MCF 10A (cell line): ENCODE measurements at regions not wholly inside any gene's neighbourhood (a gene's known extent, or its start where the extent isn't known, plus 50 kb on each side); places are given as distances from the start of the nearest gene placed in this dataset.

Experiments
- BruUV-seq: library from RNA; stranded (reverse); fragments of 400-500 nt; replicated peaks from 2 replicates; lab custom pipeline; 2021; lab: Mats Ljungman, UMichigan
- CTCF ChIA-PET: fragments of 300-600 bp; sonication (Branson Sonifier 250); formaldehyde crosslinking; extraction: SDS; loops from one replicate; lab custom pipeline; 2021; ENCODE audit warnings: antibody characterized with exemption, inconsistent platforms; lab: Yijun Ruan, JAX
- POLR2A ChIA-PET: fragments of 300-600, 350-650 bp; sonication (Branson Sonifier 250); formaldehyde crosslinking; extraction: SDS; loops from one replicate; lab custom pipeline; 2020; ENCODE audit warnings: antibody characterized with exemption, inconsistent platforms; lab: Yijun Ruan, JAX
- DNase-seq: peaks from one replicate; pipeline ENCODE4 v3.0.0-alpha.2; 2018; ENCODE audit not compliant: unreplicated experiment
- H3K27ac Mint-ChIP-seq: one replicate; pipeline ENCODE4 v1.8.0; 2022; ENCODE audit warnings: mild to moderate bottlenecking, low read depth, mixed read lengths; ENCODE audit not compliant: unreplicated experiment
- H3K27me3 Mint-ChIP-seq: one replicate; pipeline ENCODE4 v1.8.0; 2022; ENCODE audit warnings: mixed read lengths; ENCODE audit not compliant: insufficient read depth, unreplicated experiment
- H3K36me3 Mint-ChIP-seq: one replicate; pipeline ENCODE4 v1.8.0; 2022; ENCODE audit warnings: mild to moderate bottlenecking, moderate library complexity, mixed read lengths; ENCODE audit not compliant: insufficient read depth, unreplicated experiment
- H3K4me1 Mint-ChIP-seq: one replicate; pipeline ENCODE4 v1.8.0; 2022; ENCODE audit warnings: mixed read lengths; ENCODE audit not compliant: insufficient read depth, unreplicated experiment
- H3K4me3 Mint-ChIP-seq: one replicate; pipeline ENCODE4 v1.8.0; 2022; ENCODE audit warnings: mild to moderate bottlenecking, moderate library complexity, mixed read lengths; ENCODE audit not compliant: unreplicated experiment
- H3K9me3 Mint-ChIP-seq: one replicate; pipeline ENCODE4 v1.8.0; 2022; ENCODE audit warnings: mixed read lengths; ENCODE audit not compliant: unreplicated experiment
- intact Hi-C: fragments of 100-400 bp; cut with micrococcal nuclease; formaldehyde crosslinking; loops from 2 replicates; pipeline ENCODE4 v1.14.1; 2022
- TF ChIP-seq, protein P1 (sequence below): fragments of 200-600 bp; IDR thresholded peaks from one replicate; pipeline ENCODE4 v1.8.0; 2022; ENCODE audit warnings: antibody characterized with exemption, mild to moderate bottlenecking; ENCODE audit not compliant: unreplicated experiment

- POLR2A ChIA-PET, result interaction anchor here (0.6 kb wide), 1 partner anchor 78 kb away, joined by 3 read pairs; no protein-coding TSS in a partner anchor
- peaks cover 7% of the 10 kb centered on the region for H3K36me3 Mint-ChIP-seq
- H3K4me3 Mint-ChIP-seq, result no peak overlapping the region
- no TSS peak for BruUV-seq
- TF ChIP-seq, protein P1, sequence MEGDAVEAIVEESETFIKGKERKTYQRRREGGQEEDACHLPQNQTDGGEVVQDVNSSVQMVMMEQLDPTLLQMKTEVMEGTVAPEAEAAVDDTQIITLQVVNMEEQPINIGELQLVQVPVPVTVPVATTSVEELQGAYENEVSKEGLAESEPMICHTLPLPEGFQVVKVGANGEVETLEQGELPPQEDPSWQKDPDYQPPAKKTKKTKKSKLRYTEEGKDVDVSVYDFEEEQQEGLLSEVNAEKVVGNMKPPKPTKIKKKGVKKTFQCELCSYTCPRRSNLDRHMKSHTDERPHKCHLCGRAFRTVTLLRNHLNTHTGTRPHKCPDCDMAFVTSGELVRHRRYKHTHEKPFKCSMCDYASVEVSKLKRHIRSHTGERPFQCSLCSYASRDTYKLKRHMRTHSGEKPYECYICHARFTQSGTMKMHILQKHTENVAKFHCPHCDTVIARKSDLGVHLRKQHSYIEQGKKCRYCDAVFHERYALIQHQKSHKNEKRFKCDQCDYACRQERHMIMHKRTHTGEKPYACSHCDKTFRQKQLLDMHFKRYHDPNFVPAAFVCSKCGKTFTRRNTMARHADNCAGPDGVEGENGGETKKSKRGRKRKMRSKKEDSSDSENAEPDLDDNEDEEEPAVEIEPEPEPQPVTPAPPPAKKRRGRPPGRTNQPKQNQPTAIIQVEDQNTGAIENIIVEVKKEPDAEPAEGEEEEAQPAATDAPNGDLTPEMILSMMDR, result no peak
- H3K27ac Mint-ChIP-seq, result no peak overlapping the region
- CTCF ChIA-PET, result interaction anchor here (0.7 to 1.0 kb wide), 2 partner anchors 23 to 38 kb away, joined by 3 to 6 read pairs; no protein-coding TSS in a partner anchor
- no peaks in the 10 kb centered on the region for H3K27me3 Mint-ChIP-seq
- intact Hi-C loops, result no loop called here
- no peak for DNase-seq
- no peaks in the 10 kb centered on the region for H3K9me3 Mint-ChIP-seq
- H3K4me1 Mint-ChIP-seq, result no peaks in the 10 kb centered on the region
Observed at GRCh38 chr17:59483860-59484259, 81.5 kb upstream of the DHX40 start.

- intact Hi-C loops, result no loop called here
- no peaks in the 10 kb centered on the region for H3K9me3 Mint-ChIP-seq
- ChIA-PET POLR2A (no interaction called here), CTCF (no interaction called here)
- H3K4me1 Mint-ChIP-seq, result no peaks in the 10 kb centered on the region
- H3K36me3 Mint-ChIP-seq, result peaks cover 7% of the 10 kb centered on the region
- no peaks in the 10 kb centered on the region for H3K27me3 Mint-ChIP-seq
- no peak overlapping the region for H3K27ac Mint-ChIP-seq
- no TSS peak for BruUV-seq
- TF ChIP-seq, protein P1, result no peak
- H3K4me3 Mint-ChIP-seq, result no peak overlapping the region
- DNase-seq, result no peak
Observed at GRCh38 chr17:59485015-59485414, 80.4 kb upstream of the DHX40 start.

GRCh38 chr17:59485946-59486345 is 79.5 kb upstream of the DHX40 start:
- Mint-ChIP-seq H3K4me1 (no peaks in the 10 kb centered on the region), H3K4me3 (no peak overlapping the region), H3K36me3 (peaks cover 7% of the 10 kb centered on the region), H3K9me3 (no peaks in the 10 kb centered on the region), H3K27ac (no peak overlapping the region), H3K27me3 (no peaks in the 10 kb centered on the region)
- CTCF ChIA-PET, result no interaction called here
- no peak for DNase-seq
- TF ChIP-seq, protein P1, result no peak
- intact Hi-C loops, result no loop called here
- POLR2A ChIA-PET, result no interaction called here
- no TSS peak for BruUV-seq

DNA sequence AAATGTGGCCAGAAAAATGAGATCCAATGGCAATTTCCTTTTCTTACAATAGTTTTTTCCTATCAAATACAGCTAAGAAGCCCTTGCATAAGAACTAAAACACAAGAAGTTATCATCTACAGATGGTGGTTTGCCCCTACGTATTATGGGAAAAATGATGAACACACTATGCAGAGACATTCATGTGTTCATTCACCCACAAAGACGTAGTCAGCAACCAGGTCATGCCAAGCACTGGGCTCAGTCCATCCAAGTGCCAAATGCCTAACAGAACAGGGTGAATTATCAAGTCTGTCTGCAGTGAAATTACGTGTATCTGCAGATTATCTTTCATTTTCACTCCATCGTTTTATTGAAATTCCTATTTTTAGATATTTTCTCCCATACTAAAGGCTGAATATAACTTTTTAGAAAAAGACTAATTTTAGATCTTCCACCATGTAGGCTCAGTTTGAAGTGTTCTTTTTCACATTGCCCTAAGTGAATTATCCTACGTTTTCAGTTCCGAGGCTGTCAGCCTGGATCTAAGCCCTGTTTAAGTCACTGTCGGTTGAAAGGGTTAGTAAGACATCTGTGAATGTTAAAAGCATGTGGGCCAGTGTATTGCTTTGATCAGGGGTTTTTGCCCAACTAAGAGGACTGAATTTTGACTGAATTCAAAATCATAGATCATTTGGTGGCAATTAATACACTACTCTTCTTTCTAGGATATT is 78.1 kb upstream of the DHX40 start:
- BruUV-seq, result no TSS peak
- TF ChIP-seq, protein P1, result no peak
- ChIA-PET POLR2A (interaction anchor here (0.6 kb wide), 1 partner anchor 179 kb away, joined by 3 read pairs; no protein-coding TSS in a partner anchor), CTCF (no interaction called here)
- H3K4me1 Mint-ChIP-seq, result no peaks in the 10 kb centered on the region
- no peak overlapping the region for H3K27ac Mint-ChIP-seq
- H3K4me3 Mint-ChIP-seq, result no peak overlapping the region
- DNase-seq, result no peak
- no peaks in the 10 kb centered on the region for H3K27me3 Mint-ChIP-seq
- peaks cover 7% of the 10 kb centered on the region for H3K36me3 Mint-ChIP-seq
- H3K9me3 Mint-ChIP-seq, result no peaks in the 10 kb centered on the region
- intact Hi-C loops, result no loop called here
